Glutamatergic neuron (in vitro differentiated cells): ENCODE measurements at regions not wholly inside any gene's neighbourhood (a gene's known extent, or its start where the extent isn't known, plus 50 kb on each side); places are given as distances from the start of the nearest gene placed in this dataset.

Experiments used
- DNase-seq: peaks from one replicate; pipeline ENCODE4 v3.0.0; 2022
- H3K27ac Mint-ChIP-seq: one replicate; pipeline ENCODE4 v1.8.0; 2020; ENCODE audit warnings: mild to moderate bottlenecking, mixed read lengths, inconsistent platforms; ENCODE audit not compliant: unreplicated experiment
- H3K27me3 Mint-ChIP-seq: one replicate; pipeline ENCODE4 v1.8.0; 2020; ENCODE audit warnings: mild to moderate bottlenecking, moderate library complexity, mixed read lengths, inconsistent platforms; ENCODE audit not compliant: unreplicated experiment
- H3K36me3 Mint-ChIP-seq: one replicate; pipeline ENCODE4 v1.8.0; 2020; ENCODE audit warnings: mild to moderate bottlenecking, mixed read lengths, inconsistent platforms; ENCODE audit not compliant: unreplicated experiment
- H3K4me1 Mint-ChIP-seq: one replicate; pipeline ENCODE4 v1.8.0; 2020; ENCODE audit warnings: mild to moderate bottlenecking, low read depth, mixed read lengths, inconsistent platforms; ENCODE audit not compliant: unreplicated experiment
- H3K4me3 Mint-ChIP-seq: one replicate; pipeline ENCODE4 v1.8.0; 2020; ENCODE audit warnings: mild to moderate bottlenecking, mixed read lengths, inconsistent platforms; ENCODE audit not compliant: unreplicated experiment
- H3K9me3 Mint-ChIP-seq: one replicate; pipeline ENCODE4 v1.8.0; 2020; ENCODE audit warnings: mild to moderate bottlenecking, moderate library complexity, mixed read lengths, inconsistent platforms; ENCODE audit not compliant: unreplicated experiment
- TF ChIP-seq, protein P1 (sequence below): fragments of 200-600 bp; sonication (generic); IDR thresholded peaks from one replicate; pipeline ENCODE4 v1.5.0; 2021; ENCODE audit not compliant: partially characterized antibody, unreplicated experiment

DNA sequence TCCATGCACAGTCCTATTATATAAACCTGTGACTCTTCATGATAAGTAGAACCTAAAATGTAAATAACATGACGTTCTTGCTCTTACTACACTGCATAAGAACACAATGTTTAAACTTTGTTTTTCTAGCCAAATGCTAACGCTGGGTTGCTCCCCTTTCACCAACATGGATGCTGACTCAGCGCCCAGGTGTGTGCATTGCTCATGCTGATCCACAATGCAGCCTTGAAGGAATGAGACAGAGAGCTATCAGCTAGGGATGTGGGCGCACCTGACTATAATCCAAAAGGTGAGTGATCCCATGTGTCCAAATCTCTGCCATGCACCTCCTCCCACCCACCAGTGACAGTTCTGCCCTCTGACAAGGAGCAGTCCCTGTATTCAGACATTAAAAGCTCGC is 235.0 kb downstream of the IRS1 start:
- Mint-ChIP-seq H3K9me3 (no peaks in the 10 kb centered on the region), H3K4me1 (no peaks in the 10 kb centered on the region), H3K4me3 (no peak overlapping the region), H3K27me3 (peaks cover 3% of the 10 kb centered on the region), H3K27ac (no peak overlapping the region), H3K36me3 (no peaks in the 10 kb centered on the region)
- DNase-seq: no peak
- TF ChIP-seq, protein P1, sequence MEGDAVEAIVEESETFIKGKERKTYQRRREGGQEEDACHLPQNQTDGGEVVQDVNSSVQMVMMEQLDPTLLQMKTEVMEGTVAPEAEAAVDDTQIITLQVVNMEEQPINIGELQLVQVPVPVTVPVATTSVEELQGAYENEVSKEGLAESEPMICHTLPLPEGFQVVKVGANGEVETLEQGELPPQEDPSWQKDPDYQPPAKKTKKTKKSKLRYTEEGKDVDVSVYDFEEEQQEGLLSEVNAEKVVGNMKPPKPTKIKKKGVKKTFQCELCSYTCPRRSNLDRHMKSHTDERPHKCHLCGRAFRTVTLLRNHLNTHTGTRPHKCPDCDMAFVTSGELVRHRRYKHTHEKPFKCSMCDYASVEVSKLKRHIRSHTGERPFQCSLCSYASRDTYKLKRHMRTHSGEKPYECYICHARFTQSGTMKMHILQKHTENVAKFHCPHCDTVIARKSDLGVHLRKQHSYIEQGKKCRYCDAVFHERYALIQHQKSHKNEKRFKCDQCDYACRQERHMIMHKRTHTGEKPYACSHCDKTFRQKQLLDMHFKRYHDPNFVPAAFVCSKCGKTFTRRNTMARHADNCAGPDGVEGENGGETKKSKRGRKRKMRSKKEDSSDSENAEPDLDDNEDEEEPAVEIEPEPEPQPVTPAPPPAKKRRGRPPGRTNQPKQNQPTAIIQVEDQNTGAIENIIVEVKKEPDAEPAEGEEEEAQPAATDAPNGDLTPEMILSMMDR: no peak

DNA sequence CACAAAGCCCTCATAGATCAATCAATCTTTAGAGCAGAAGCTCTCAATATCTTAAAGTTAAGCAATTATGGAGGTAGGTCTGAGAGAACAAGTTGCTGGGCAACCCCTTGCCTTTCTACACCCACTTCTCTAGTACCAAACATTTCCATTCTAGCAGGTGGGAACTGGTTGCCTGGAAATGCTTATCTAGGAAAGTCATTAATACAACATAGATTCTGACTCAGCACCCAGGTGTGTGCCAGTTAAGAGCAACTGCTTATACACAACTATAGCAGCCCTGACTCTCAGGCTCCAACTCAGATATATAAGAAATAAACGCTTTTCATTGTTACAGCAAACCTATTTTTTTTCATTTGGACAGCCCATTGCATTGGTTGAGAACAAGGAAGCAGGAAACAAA is 237.7 kb downstream of the IRS1 start:
- H3K4me3 Mint-ChIP-seq: no peak overlapping the region

DNA sequence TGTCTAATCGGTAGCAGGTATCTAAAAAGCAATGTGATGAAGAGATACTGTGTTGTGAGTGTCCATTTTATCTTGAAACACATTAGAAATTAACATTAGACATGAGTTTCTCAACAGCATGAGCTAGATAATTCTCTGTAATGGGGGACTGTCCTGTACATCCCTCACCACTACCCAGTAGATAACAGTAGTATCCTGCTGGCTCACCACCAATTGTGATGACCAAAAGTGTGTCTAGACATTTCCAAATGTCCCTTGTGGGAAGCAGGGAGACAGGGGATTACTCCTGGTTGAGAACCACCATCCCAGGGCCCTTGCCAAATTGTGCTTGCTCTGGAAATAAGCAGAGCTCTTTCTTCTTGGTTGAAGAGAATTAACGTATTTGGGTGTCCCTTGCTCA is 239.3 kb downstream of the IRS1 start:
- no peak overlapping the region for H3K4me3 Mint-ChIP-seq
- H3K27me3 Mint-ChIP-seq: peaks cover 3% of the 10 kb centered on the region
- DNase-seq: no peak
- no peaks in the 10 kb centered on the region for H3K9me3 Mint-ChIP-seq
- TF ChIP-seq, protein P1: no peak
- H3K36me3 Mint-ChIP-seq: no peaks in the 10 kb centered on the region
- no peak overlapping the region for H3K27ac Mint-ChIP-seq
- no peaks in the 10 kb centered on the region for H3K4me1 Mint-ChIP-seq

More for the DNA sequence above, 237.7 kb downstream of the IRS1 start:
- no peak overlapping the region for H3K27ac Mint-ChIP-seq
- no peaks in the 10 kb centered on the region for H3K9me3 Mint-ChIP-seq
- H3K27me3 Mint-ChIP-seq: peaks cover 3% of the 10 kb centered on the region
- no peaks in the 10 kb centered on the region for H3K4me1 Mint-ChIP-seq
- no peaks in the 10 kb centered on the region for H3K36me3 Mint-ChIP-seq
- TF ChIP-seq, protein P1: no peak
- no peak for DNase-seq

DNA sequence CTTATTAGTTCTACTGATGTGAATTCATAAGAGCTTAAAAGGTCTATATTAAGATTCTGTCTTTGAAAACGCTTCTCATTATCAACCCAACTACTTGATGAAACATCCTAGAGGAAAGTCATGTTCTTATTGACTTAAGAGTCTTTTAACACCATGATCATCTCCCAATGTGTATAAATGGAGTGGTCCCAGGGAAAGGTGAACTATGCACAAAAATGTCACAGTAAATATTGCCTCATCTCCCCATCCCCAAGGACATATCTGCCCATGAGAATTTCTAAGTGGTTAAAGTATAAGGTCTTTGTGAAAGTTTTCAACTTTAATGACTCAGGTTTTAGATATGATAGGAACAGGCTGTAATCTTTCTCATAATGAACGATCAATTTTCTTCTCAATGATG is 240.1 kb downstream of the IRS1 start:
- TF ChIP-seq, protein P1: no peak
- H3K4me1 Mint-ChIP-seq: no peaks in the 10 kb centered on the region
- H3K4me3 Mint-ChIP-seq: no peak overlapping the region
- DNase-seq: no peak
- no peaks in the 10 kb centered on the region for H3K36me3 Mint-ChIP-seq
- no peak overlapping the region for H3K27ac Mint-ChIP-seq
- H3K9me3 Mint-ChIP-seq: no peaks in the 10 kb centered on the region
- peaks cover 3% of the 10 kb centered on the region for H3K27me3 Mint-ChIP-seq

DNA sequence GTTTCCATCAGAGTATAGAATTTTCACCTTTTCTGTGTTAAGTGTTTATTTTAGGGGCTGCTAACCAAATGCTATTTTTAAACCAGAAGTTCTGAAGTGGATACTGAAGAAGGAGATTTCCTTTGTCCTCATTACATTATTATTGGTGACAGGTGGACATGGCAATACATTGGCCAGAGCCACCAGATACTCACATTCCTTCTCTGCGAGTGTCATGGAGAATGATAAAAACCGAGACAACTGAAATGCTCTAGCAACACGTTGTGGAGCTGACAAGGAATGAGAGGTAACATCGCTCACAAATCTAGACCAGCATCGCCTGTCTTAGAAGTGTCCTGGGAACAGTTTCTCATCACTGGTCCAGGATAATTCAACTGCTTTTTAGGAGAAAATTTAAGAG is 241.2 kb downstream of the IRS1 start:
- DNase-seq: no peak
- H3K27ac Mint-ChIP-seq: no peak overlapping the region
- peaks cover 3% of the 10 kb centered on the region for H3K27me3 Mint-ChIP-seq
- H3K4me3 Mint-ChIP-seq: no peak overlapping the region
- H3K9me3 Mint-ChIP-seq: no peaks in the 10 kb centered on the region
- no peaks in the 10 kb centered on the region for H3K4me1 Mint-ChIP-seq
- TF ChIP-seq, protein P1: no peak
- H3K36me3 Mint-ChIP-seq: no peaks in the 10 kb centered on the region
